ENCODE measurements at regions not wholly inside any gene's neighbourhood (a gene's known extent, or its start where the extent isn't known, plus 50 kb on each side); places are given as distances from the start of the nearest gene placed in this dataset.

DNA sequence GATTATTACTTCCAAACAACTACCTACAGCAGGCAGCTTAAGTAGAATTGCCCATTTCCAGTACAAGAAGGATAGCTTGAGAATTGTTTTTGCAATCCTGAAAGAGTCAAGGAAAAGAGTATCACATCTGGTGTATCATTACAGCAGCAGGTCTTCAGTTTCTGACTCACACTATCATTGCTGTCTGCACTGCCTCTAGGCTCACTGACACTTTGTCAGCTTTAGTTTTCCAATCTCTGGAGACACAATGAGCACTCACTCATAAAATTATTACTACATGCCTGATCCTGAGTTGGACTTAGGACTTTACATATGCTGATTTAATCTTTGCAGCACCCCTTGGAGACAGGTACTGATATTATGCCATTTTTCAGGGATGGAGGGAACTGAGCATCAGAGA lies 244.6 kb upstream of the BOD1L1 start:
- peaks cover 2% of the 10 kb centered on the region for H3K4me1 Mint-ChIP-seq (ENCODE audit: unreplicated experiment)
- TF ChIP-seq, protein P1, sequence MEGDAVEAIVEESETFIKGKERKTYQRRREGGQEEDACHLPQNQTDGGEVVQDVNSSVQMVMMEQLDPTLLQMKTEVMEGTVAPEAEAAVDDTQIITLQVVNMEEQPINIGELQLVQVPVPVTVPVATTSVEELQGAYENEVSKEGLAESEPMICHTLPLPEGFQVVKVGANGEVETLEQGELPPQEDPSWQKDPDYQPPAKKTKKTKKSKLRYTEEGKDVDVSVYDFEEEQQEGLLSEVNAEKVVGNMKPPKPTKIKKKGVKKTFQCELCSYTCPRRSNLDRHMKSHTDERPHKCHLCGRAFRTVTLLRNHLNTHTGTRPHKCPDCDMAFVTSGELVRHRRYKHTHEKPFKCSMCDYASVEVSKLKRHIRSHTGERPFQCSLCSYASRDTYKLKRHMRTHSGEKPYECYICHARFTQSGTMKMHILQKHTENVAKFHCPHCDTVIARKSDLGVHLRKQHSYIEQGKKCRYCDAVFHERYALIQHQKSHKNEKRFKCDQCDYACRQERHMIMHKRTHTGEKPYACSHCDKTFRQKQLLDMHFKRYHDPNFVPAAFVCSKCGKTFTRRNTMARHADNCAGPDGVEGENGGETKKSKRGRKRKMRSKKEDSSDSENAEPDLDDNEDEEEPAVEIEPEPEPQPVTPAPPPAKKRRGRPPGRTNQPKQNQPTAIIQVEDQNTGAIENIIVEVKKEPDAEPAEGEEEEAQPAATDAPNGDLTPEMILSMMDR (IDR thresholded peaks at IDR 0.05), result no peak
- peaks cover 6% of the 10 kb centered on the region for H3K9me3 Mint-ChIP-seq (ENCODE audit: unreplicated experiment)
- no peak overlapping the region for H3K4me3 Mint-ChIP-seq (ENCODE audit: unreplicated experiment)
- no peaks in the 10 kb centered on the region for H3K27me3 Mint-ChIP-seq (ENCODE audit: unreplicated experiment)
- H3K36me3 Mint-ChIP-seq (ENCODE audit: unreplicated experiment), result no peaks in the 10 kb centered on the region
- H3K27ac Mint-ChIP-seq (ENCODE audit: unreplicated experiment), result no peak overlapping the region
- no peak for DNase-seq (ENCODE audit: extremely low spot score, unreplicated experiment)

DNA sequence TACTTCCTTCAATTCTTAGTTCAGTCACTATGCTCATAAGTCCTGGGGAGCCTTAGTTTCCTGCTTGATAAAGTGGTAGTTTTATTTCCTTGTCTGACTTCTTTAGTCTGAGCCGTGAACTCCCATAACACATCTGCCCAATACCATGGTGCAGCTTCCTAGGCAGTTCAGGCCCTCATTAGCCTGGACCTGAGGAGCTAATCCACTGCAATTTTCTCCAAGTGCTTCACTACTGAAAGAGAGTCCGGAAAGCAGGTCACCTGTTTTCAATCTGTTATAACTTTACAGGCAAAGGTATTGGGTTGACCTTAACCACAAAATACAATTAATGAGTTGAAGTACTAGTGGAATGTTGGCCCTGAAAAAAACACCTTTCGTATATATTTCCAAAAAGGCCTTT lies 245.4 kb upstream of the BOD1L1 start:
- H3K27ac Mint-ChIP-seq (ENCODE audit: unreplicated experiment), result no peak overlapping the region
- peaks cover 6% of the 10 kb centered on the region for H3K9me3 Mint-ChIP-seq (ENCODE audit: unreplicated experiment)
- H3K4me1 Mint-ChIP-seq (ENCODE audit: unreplicated experiment), result peaks cover 2% of the 10 kb centered on the region
- H3K4me3 Mint-ChIP-seq (ENCODE audit: unreplicated experiment), result no peak overlapping the region
- H3K36me3 Mint-ChIP-seq (ENCODE audit: unreplicated experiment), result no peaks in the 10 kb centered on the region
- DNase-seq (ENCODE audit: extremely low spot score, unreplicated experiment), result no peak
- H3K27me3 Mint-ChIP-seq (ENCODE audit: unreplicated experiment), result no peaks in the 10 kb centered on the region
- TF ChIP-seq, protein P1 (IDR thresholded peaks at IDR 0.05), result no peak

DNA sequence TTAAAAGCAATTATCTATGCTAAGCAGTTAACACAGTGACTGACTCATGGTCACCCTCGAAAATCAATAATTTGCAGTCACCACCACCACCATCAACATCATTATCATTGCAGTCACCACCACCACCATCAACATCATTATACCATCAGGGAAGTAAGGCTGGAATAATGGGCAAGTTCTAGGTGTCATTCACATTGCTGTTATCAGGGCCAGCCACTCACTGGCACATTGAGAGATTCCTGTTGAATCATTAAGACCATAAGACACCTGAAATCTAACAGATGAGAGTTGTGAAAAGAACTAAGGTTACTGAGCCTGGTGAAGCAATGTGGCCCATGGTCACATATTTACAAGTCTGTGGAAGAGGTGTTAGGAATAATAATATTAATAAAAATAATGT lies 247.7 kb upstream of the BOD1L1 start:
- Mint-ChIP-seq H3K4me3 (ENCODE audit: unreplicated experiment) (no peak overlapping the region), H3K9me3 (ENCODE audit: unreplicated experiment) (peaks cover 6% of the 10 kb centered on the region), H3K36me3 (ENCODE audit: unreplicated experiment) (no peaks in the 10 kb centered on the region), H3K4me1 (ENCODE audit: unreplicated experiment) (peaks cover 2% of the 10 kb centered on the region), H3K27ac (ENCODE audit: unreplicated experiment) (no peak overlapping the region), H3K27me3 (ENCODE audit: unreplicated experiment) (no peaks in the 10 kb centered on the region)
- TF ChIP-seq, protein P1 (IDR thresholded peaks at IDR 0.05), result no peak
- no peak for DNase-seq (ENCODE audit: extremely low spot score, unreplicated experiment)

DNA sequence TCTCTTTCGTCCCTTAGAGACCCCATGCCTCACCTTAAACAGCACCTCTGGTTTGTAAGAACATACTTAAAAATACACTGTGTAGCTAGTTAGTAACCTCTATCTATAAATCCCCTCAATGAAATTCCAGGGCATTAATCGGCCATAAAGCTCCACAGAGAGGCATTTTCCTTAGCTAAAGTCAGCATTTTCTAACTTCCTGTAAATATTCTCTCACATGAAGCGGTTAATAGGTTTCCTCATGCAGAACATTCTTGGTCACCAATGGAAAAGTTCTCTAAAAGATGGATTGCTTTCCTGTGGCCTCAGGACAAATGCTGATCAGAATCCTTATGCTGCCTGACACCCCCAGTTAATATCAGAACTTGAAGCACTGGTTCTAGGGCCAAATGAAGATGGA lies 248.6 kb upstream of the BOD1L1 start:
- TF ChIP-seq, protein P1 (IDR thresholded peaks at IDR 0.05), result no peak
- Mint-ChIP-seq H3K36me3 (ENCODE audit: unreplicated experiment) (no peaks in the 10 kb centered on the region), H3K4me3 (ENCODE audit: unreplicated experiment) (no peak overlapping the region), H3K27me3 (ENCODE audit: unreplicated experiment) (no peaks in the 10 kb centered on the region), H3K4me1 (ENCODE audit: unreplicated experiment) (peaks cover 5% of the 10 kb centered on the region), H3K27ac (ENCODE audit: unreplicated experiment) (no peak overlapping the region), H3K9me3 (ENCODE audit: unreplicated experiment) (no peaks in the 10 kb centered on the region)
- DNase-seq (ENCODE audit: extremely low spot score, unreplicated experiment), result no peak

DNA sequence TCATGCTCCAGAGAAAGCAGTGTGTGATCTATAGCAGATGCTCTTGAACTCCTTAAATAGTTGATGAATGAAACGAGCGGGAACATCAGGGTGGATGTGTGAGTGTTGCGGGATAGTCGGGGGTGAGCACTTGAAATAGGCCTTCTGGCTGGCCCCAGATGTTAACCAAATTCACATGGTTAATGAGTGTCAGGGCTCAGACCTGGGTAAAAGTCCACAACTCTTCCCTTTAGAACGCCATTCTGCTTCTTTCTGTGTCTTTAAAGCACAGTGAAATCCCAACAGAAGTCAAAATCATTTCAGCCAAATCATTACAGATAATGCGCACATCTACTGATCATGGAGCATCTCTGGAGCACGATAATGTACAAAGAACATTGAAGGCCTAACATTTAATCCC lies 249.4 kb upstream of the BOD1L1 start:
- H3K27me3 Mint-ChIP-seq (ENCODE audit: unreplicated experiment), result no peaks in the 10 kb centered on the region
- H3K27ac Mint-ChIP-seq (ENCODE audit: unreplicated experiment), result no peak overlapping the region
- no peaks in the 10 kb centered on the region for H3K9me3 Mint-ChIP-seq (ENCODE audit: unreplicated experiment)
- no peak overlapping the region for H3K4me3 Mint-ChIP-seq (ENCODE audit: unreplicated experiment)
- H3K36me3 Mint-ChIP-seq (ENCODE audit: unreplicated experiment), result no peaks in the 10 kb centered on the region
- DNase-seq (ENCODE audit: extremely low spot score, unreplicated experiment), result no peak
- TF ChIP-seq, protein P1 (IDR thresholded peaks at IDR 0.05), result no peak
- peaks cover 13% of the 10 kb centered on the region for H3K4me1 Mint-ChIP-seq (ENCODE audit: unreplicated experiment)
